NCI-H1048 (cell line): ENCODE measurements at regions not wholly inside any gene's neighbourhood (a gene's known extent, or its start where the extent isn't known, plus 50 kb on each side); places are given as distances from the start of the nearest gene placed in this dataset.

ENCODE experiments used
- DNase-seq: peaks from one replicate; lab custom pipeline; 2025; lab: John Stamatoyannopoulos, UW

DNA sequence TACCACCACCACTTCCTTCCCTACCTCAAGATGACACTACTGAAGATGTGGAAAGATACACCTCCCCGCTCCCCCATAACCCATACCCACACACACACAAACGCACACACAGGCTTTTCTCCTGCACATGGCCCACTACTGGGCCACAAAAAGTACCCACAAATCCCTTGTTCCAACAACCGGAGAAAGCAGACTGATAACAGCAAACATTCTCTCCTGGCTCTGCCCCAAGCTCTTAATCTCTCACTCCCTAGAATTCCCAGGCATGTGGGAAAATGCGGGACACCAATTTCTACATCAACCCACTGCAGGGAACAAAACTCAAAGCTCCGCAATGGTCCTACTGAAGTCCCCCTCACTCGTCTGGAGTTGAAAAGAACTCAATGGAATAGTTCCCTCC lies 611.0 kb upstream of the KLF4 start:
- no peak for DNase-seq

GRCh38 chr9:108099854-108100253 lies 610.3 kb upstream of the KLF4 start:
- DNase-seq = no peak

- no peak for DNase-seq
These were observed 605.9 kb upstream of the KLF4 start for GRCh38 chr9:108095496-108095895.

DNA sequence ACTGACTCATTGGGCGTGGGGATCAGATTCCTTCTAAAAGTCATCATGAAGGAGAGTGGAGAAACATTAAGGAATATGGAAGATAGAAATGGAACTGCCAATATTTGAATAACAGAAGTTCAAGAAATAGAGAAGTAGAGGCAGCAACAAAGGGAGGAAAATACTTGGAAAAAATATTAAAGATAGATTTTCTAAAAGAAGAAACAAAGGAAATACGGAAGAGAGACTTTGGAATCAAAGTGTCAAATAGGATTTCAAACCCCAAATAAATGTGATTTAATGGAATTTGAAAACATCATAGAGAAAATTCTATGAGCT lies 605.1 kb upstream of the KLF4 start:
- no peak for DNase-seq

GRCh38 chr9:108093773-108094675 lies 604.5 kb upstream of the KLF4 start:
- DNase-seq = no peak

- DNase-seq = no peak
These were observed 599.3 kb upstream of the KLF4 start for GRCh38 chr9:108088916-108089315.

- DNase-seq = no peak
These were observed 598.2 kb upstream of the KLF4 start for GRCh38 chr9:108087781-108088180.

- no peak for DNase-seq
These were observed 597.1 kb upstream of the KLF4 start for GRCh38 chr9:108086624-108087023.

DNA sequence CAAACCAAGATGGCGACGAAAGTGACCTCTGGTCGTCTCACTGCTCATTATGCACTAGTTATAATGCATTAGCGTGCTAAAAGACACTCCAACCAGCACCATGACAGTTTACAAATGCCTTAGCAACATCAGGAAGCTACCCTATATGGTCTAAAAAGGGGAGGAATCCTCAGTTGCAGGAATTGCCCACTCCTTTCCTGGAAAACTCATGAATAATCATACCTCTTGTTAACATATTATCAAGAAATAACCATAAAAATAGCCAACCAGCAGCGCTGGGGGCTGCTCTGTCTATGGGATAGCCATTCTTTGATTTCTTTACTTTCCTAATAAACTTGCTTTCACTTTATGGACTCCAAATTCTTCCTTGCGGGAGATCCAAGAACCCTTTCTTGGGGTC lies 595.7 kb upstream of the KLF4 start:
- DNase-seq = no peak

DNA sequence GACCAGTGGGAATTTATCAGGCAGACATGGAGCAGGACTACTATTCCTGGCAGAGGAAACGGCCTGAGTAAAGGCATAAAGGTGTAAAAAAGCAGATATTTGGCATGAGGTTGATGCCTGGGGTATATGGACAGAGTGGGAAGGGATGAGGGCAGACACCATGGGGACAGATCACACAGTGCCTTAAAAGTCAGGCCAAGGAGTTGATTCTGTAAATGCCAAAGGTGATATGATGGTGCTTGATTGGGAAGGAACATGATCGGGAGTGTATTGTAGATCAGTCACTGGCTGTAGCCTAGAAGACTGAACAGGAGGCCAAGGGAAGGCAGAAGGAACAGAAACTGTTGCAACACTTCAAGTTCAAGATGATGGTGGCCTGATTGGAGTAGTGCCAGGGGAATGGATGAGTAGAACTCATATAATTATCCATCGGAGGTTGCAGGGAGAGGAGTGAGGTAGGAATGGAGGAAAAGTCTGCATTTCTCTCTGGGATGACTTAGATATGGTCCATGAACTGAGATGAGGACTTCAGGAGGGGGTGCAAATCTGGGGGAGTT lies 594.3 kb upstream of the KLF4 start:
- DNase-seq = no peak

DNA sequence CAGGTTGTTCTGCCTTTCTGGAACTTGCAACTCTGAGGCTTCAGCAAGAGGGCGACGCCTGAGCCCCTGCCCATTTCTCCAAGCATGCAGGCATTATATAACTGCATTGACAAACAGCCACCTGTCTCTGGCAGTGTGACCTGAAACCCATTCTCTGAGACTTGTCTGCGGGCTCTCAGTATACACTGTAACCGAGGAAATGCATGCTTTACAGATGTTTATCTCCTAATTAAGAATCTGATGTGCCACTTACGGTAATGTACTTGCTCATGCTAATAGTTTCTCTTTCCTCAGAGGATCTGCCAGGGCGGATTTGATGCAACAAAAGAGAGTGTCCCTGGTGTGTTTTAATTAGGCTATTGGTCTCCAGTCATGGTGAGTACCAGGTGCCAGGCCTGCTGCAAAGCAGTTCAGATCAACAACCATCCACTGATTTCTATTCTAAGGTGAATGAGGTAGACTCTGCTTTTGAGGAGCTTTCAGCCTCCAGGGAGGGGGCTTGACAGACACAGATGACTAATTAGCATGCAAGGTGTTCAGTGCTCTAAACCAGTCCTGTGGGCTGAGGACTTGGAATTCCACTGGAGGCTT lies 593.7 kb upstream of the KLF4 start:
- DNase-seq = no peak

- DNase-seq = no peak
These were observed 591.5 kb upstream of the KLF4 start for GRCh38 chr9:108081112-108081511.

- DNase-seq = no peak
These were observed 590.7 kb upstream of the KLF4 start for GRCh38 chr9:108080285-108080684.

DNA sequence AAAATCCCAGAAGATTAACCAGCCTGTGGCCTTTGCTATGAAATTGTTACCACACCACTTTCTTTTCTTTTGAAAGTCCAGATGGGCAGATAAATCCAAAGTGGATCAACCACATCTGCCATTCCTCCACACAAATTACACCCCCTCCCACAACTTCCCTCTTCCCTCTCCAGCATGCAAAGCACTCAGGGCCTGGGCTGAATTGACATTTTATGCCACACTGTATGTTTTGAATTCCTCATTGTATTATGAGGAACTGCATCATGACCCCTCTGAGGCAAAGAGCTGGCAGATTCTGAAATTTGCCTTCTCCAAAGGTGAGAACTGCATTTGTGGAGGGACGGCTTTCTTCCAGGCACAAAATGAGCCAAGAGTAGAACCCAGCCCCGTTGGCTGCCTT lies 589.2 kb upstream of the KLF4 start:
- no peak for DNase-seq

GRCh38 chr9:108078375-108078774 lies 588.8 kb upstream of the KLF4 start:
- DNase-seq = no peak

GRCh38 chr9:108077556-108077955 lies 588.0 kb upstream of the KLF4 start:
- no peak for DNase-seq

GRCh38 chr9:108074900-108075299 lies 585.3 kb upstream of the KLF4 start:
- DNase-seq = no peak

DNA sequence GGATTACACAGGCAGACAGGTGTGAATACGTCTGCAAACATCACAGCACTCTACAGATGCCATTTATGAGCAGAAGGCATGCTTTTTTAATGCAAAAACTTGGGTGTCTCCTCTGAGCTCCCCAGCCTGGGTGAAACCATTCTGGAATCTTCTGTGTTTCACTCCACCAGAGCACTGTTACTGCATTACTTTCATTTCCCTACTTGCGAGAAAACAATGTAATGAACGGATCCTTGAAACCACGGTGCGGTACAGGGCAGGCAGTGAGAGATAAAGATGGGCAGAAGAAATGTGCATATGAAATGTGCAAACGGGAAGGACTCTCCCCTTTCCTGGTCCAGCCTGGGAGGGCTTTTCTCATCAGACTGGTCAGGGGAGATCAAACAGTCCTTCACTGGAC lies 584.3 kb upstream of the KLF4 start:
- no peak for DNase-seq

DNA sequence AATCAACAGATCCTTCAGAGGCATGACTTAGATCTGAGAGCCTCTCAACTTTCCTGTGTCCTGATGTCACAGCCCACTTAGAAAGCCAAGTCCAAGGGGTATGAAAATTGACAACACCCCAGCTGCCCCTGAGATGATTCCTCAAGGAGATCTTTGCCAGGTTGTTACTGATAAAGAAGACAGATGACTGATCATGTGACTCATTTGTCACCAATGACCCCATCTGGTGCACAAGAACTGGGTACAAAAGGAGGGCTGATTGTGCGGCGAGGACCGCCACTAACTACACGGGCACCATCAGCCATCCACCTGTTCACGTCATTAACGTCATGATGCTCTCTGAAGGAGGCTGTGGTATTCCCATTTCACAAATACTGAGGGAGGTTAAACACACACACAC lies 583.2 kb upstream of the KLF4 start:
- DNase-seq = no peak

DNA sequence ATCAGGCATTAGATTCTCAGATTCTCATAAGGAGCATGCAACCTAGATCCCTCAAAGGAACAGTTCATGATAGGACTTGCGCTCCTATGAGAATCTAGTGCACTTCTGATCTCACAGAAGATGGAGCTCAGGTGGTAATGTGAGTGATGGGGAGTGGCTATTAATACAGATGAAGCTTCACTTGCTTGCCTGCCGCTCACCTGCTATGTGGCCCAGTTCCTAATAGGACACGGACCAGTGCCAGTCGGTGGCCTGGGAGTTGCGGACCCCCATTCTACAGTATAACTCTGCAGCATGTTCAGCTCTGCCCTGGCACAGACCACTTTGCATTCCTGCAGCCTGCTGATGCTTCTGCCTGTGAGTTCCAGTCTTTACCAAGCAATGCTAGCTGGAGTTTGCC lies 581.3 kb upstream of the KLF4 start:
- no peak for DNase-seq

- DNase-seq = no peak
These were observed 580.4 kb upstream of the KLF4 start for GRCh38 chr9:108069991-108070390.

- no peak for DNase-seq
These were observed 573.1 kb upstream of the KLF4 start for GRCh38 chr9:108062680-108063079.

- DNase-seq = no peak
These were observed 570.6 kb upstream of the KLF4 start for GRCh38 chr9:108060175-108060574.
